GM12878 (cell line): ENCODE measurements at regions not wholly inside any gene's neighbourhood (a gene's known extent, or its start where the extent isn't known, plus 50 kb on each side); places are given as distances from the start of the nearest gene placed in this dataset.

ENCODE experiments used
- ATAC-seq: fragments of 200-7000 bp; cut with Tn5 transposase; 3 replicates; pipeline ENCODE4 v1.9.1; 2020; ENCODE audit warnings: mild to moderate bottlenecking, moderate library complexity
- BruUV-seq: library from RNA; stranded (reverse); fragments of 400-500 nt; replicated peaks from 2 replicates; lab custom pipeline; 2021; lab: Mats Ljungman, UMichigan
- CTCF ChIA-PET: fragments of 300-600 bp; sonication (Branson Sonifier 250); formaldehyde crosslinking; extraction: SDS; loops from one replicate; lab custom pipeline; 2021; ENCODE audit warnings: inconsistent platforms; lab: Yijun Ruan, JAX
- POLR2A ChIA-PET: fragments of 350-600 bp; formaldehyde crosslinking; extraction: SDS; loops from one replicate; lab custom pipeline; 2021; ENCODE audit warnings: inconsistent platforms; lab: Charles Lee
- RAD21 ChIA-PET: fragments of 300-600 bp; sonication (Branson Sonifier 250); formaldehyde crosslinking; loops from one replicate; lab custom pipeline; 2023; ENCODE audit warnings: antibody characterized with exemption; ENCODE audit not compliant: unreplicated experiment; lab: Charles Lee
- SMC1A ChIA-PET: fragments of 300-600 bp; sonication (Branson Sonifier 250); formaldehyde crosslinking; loops from one replicate; lab custom pipeline; 2023; ENCODE audit not compliant: unreplicated experiment, uncharacterized antibody; lab: Charles Lee
- DNase-seq: peaks from one replicate; pipeline ENCODE4 v3.0.0-alpha.2; 2011; ENCODE audit warnings: low read depth, low spot score
- FAIRE-seq: peaks from 3 replicates; lab custom pipeline; 2011; peaks lifted over from hg19 to GRCh38; lab: Jason Lieb, UNC
- H2AFZ ChIP-seq: 2 replicates; pipeline ENCODE4 v1.6.0; 2011; ENCODE audit warnings: low read depth, low read length, control low read depth; ENCODE audit not compliant: control insufficient read depth
- H3K27ac ChIP-seq: 2 replicates; pipeline ENCODE4 v1.5.1; 2011; ENCODE audit warnings: control low read depth; ENCODE audit not compliant: control insufficient read depth, insufficient read depth
- H3K27me3 ChIP-seq, 2 experiments: replicated peaks in 1 of 2; 2 replicates each; pipeline versions ENCODE4 v1.6.0 to v1.6.1; 2011; ENCODE audit warnings: low read length in 1 of 2; ENCODE audit not compliant: control insufficient read depth in 2 of 2, insufficient read depth in 2 of 2
- H3K36me3 ChIP-seq, 2 experiments: 2 replicates each; pipeline ENCODE4 v1.5.1; 2011; ENCODE audit warnings: low read length in 1 of 2; ENCODE audit not compliant: control insufficient read depth in 2 of 2, insufficient read depth in 2 of 2
- H3K4me1 ChIP-seq: 2 replicates; pipeline ENCODE4 v1.6.1; 2011; ENCODE audit warnings: mild to moderate bottlenecking, low read length, moderate library complexity, mixed read lengths; ENCODE audit not compliant: control insufficient read depth, insufficient read depth
- H3K4me2 ChIP-seq: 2 replicates; pipeline ENCODE4 v1.6.0; 2011; ENCODE audit warnings: control low read depth; ENCODE audit not compliant: control insufficient read depth, insufficient read depth
- H3K4me3 ChIP-seq: fragments of 200-600 bp; sonication (generic); 2 replicates; pipeline ENCODE4 v1.5.1; 2016
- H3K79me2 ChIP-seq: 2 replicates; pipeline ENCODE4 v1.6.0; 2011; ENCODE audit warnings: low read length; ENCODE audit not compliant: control insufficient read depth, insufficient read depth
- H3K9ac ChIP-seq: 2 replicates; pipeline ENCODE4 v1.8.0; 2011; ENCODE audit warnings: low read length, control low read depth, mixed read lengths; ENCODE audit not compliant: control insufficient read depth, insufficient read depth
- H3K9me3 ChIP-seq: replicated peaks from 3 replicates; pipeline ENCODE4 v1.5.1; 2011; ENCODE audit warnings: mild to moderate bottlenecking, low read length; ENCODE audit not compliant: control insufficient read depth, insufficient read depth
- H4K20me1 ChIP-seq: 2 replicates; pipeline ENCODE4 v1.6.0; 2011; ENCODE audit not compliant: control insufficient read depth, insufficient read depth
- ATF7 ChIP-seq: fragments of 450-650 bp; IDR thresholded peaks from 2 replicates; pipeline ENCODE4 v1.6.1; 2016; ENCODE audit warnings: low read depth, mild to moderate bottlenecking
- CBFB ChIP-seq: IDR thresholded peaks from 2 replicates; pipeline ENCODE4 v1.6.1; 2016; ENCODE audit warnings: antibody characterized with exemption, low read depth
- CREB1 ChIP-seq: IDR thresholded peaks from 2 replicates; pipeline ENCODE4 v1.6.1; 2012; ENCODE audit warnings: low read depth, mild to moderate bottlenecking, inconsistent platforms
- EGR1 ChIP-seq, 2 experiments: IDR thresholded peaks; 1 replicate in 1 of 2; 2 replicates in 1 of 2; pipeline ENCODE4 v1.6.1; 2011 to 2012; ENCODE audit warnings: low read depth in 2 of 2, low read length in 2 of 2, borderline replicate concordance in 1 of 2, mild to moderate bottlenecking in 1 of 2, moderate library complexity in 1 of 2
- HDAC2 ChIP-seq: fragments of 200-600 bp; sonication (generic); IDR thresholded peaks from 2 replicates; pipeline ENCODE4 v1.6.1; 2017
- KAT2A ChIP-seq: conservative IDR thresholded peaks from 2 replicates; pipeline ENCODE4 v1.6.1; 2011; ENCODE audit warnings: low read depth, low read length; ENCODE audit not compliant: control insufficient read depth
- KDM1A ChIP-seq: fragments of 200-600 bp; sonication (generic); IDR thresholded peaks from 2 replicates; pipeline ENCODE4 v1.6.1; 2016; ENCODE audit warnings: borderline replicate concordance
- MYB ChIP-seq: fragments of 150-350 bp; IDR thresholded peaks from 2 replicates; pipeline ENCODE4 v1.6.1; 2014; ENCODE audit warnings: mild to moderate bottlenecking, low read depth, low read length, borderline replicate concordance
- NFXL1 ChIP-seq: fragments of 450-650 bp; IDR thresholded peaks from 2 replicates; pipeline ENCODE4 v1.6.1; 2017; ENCODE audit warnings: antibody characterized with exemption, mild to moderate bottlenecking, borderline replicate concordance
- PKNOX1 ChIP-seq: fragments of 450-650 bp; IDR thresholded peaks from 2 replicates; pipeline ENCODE4 v1.6.1; 2016; ENCODE audit warnings: mild to moderate bottlenecking
- PML ChIP-seq: IDR thresholded peaks from 2 replicates; pipeline ENCODE4 v1.6.1; 2012; ENCODE audit warnings: low read length, inconsistent platforms
- RCOR1 ChIP-seq: conservative IDR thresholded peaks from 2 replicates; pipeline ENCODE4 v1.6.1; 2012; ENCODE audit warnings: low read depth, low read length, improper control_type of control experiment
- RELB ChIP-seq: fragments of 450-650 bp; IDR thresholded peaks from 2 replicates; pipeline ENCODE4 v1.6.1; 2017; ENCODE audit warnings: low read depth, mild to moderate bottlenecking, moderate library complexity
- TCF12 ChIP-seq: IDR thresholded peaks from 2 replicates; pipeline ENCODE4 v1.6.1; 2011; ENCODE audit warnings: low read depth, mild to moderate bottlenecking, low read length
- WRNIP1 ChIP-seq: IDR thresholded peaks from 2 replicates; pipeline ENCODE4 v1.6.1; 2011; ENCODE audit warnings: low read depth, low read length, improper control_type of control experiment, borderline replicate concordance
- YBX1 ChIP-seq: fragments of 450-650 bp; IDR thresholded peaks from 2 replicates; pipeline ENCODE4 v1.6.1; 2016; ENCODE audit warnings: antibody characterized with exemption
- ZNF384 ChIP-seq: IDR thresholded peaks from 2 replicates; pipeline ENCODE4 v1.6.1; 2012; ENCODE audit warnings: low read depth, mild to moderate bottlenecking, low read length, improper control_type of control experiment, borderline replicate concordance
- ZSCAN29 ChIP-seq: fragments of 450-650 bp; IDR thresholded peaks from 2 replicates; pipeline ENCODE4 v1.6.1; 2017; ENCODE audit warnings: mild to moderate bottlenecking, moderate library complexity
- in situ Hi-C: fragments of 300-500 bp; cut with MboI; formaldehyde crosslinking; loops from 9 replicates; pipeline ENCODE4 v1.14.3; 2018; ENCODE audit warnings: mixed read lengths
- intact Hi-C: fragments of 100-400 bp; cut with micrococcal nuclease; formaldehyde crosslinking; loops from one replicate; pipeline ENCODE4 v1.14.2; 2022; ENCODE audit not compliant: unreplicated experiment
- TF ChIP-seq, protein P1 (sequence below): fragments of 450-650 bp; IDR thresholded peaks from 2 replicates; pipeline ENCODE4 v1.6.1; 2018; ENCODE audit warnings: borderline replicate concordance, mild to moderate bottlenecking; ENCODE audit not compliant: partially characterized antibody
- TF ChIP-seq, protein P2 (sequence below), 3 experiments: IDR thresholded peaks in 2 of 3; conservative IDR thresholded peaks in 1 of 3; 2 replicates each; pipeline ENCODE4 v1.5.1; 2011; ENCODE audit warnings: low read depth in 3 of 3, low read length in 3 of 3, mild to moderate bottlenecking in 3 of 3, control low read depth in 2 of 3, moderate library complexity in 2 of 3, inconsistent platforms in 1 of 3, mixed read lengths in 1 of 3; ENCODE audit not compliant: control insufficient read depth in 2 of 3, insufficient read depth in 1 of 3; ENCODE audit errors: extremely low read depth in 1 of 3

DNA sequence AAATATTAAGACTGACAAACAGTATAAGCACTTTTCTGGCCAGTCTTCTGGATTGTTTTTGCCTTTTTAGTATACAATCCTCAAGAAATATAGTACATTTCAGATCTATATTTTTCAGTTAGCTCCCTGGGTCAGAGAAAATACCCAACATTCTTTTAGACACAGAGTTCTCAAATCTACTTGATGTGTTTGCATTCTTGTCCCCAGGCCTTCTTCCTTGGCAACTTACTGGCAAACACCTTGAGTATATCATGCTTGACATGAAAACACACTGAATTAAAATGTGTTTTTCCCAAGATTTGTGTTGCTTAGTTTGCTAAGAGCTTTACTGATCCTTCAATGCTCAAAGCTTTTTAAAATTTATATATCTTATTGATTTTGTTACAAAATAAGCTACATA is 1413.1 kb upstream of the CDH9 start:
- no TSS peak for BruUV-seq
- H3K4me1 ChIP-seq: no peaks in the 10 kb centered on the region
- H3K27me3 ChIP-seq: no peaks in the 10 kb centered on the region
- POLR2A ChIA-PET: no interaction called here
- H2AFZ ChIP-seq: no peak overlapping the region
- ATAC-seq (no peak), FAIRE-seq (no peak), DNase-seq (no peak)
- intact Hi-C loops: no loop called here
- H3K79me2 ChIP-seq: no peaks in the 10 kb centered on the region
- H3K27ac ChIP-seq: no peak overlapping the region
- no peak overlapping the region for H3K4me3 ChIP-seq
- SMC1A ChIA-PET: interaction anchor here (0.6 to 1.4 kb wide), 5 partner anchors 10 to 631 kb away, joined by 3 read pairs; no protein-coding TSS in a partner anchor
- no peak overlapping the region for H3K9ac ChIP-seq
- in situ Hi-C loops: no loop called here
- RAD21 ChIA-PET: interaction anchor here (1.2 to 1.3 kb wide), 2 partner anchors 9 to 10 kb away, joined by 3 read pairs; no protein-coding TSS in a partner anchor
- no peaks in the 10 kb centered on the region for H4K20me1 ChIP-seq
- CTCF ChIA-PET: interaction anchor here (1.2 to 2.1 kb wide), 2 partner anchors 16 to 22 kb away, joined by 3 to 9 read pairs; no protein-coding TSS in a partner anchor
- no peak overlapping the region for H3K4me2 ChIP-seq
- no peaks in the 10 kb centered on the region for H3K36me3 ChIP-seq
- TF ChIP-seq RCOR1: no peak
- no peak for TF ChIP-seq CREB1
- TF ChIP-seq PML: no peak
- TF ChIP-seq NFXL1: no peak
- no peak for TF ChIP-seq ZNF384
- TF ChIP-seq CBFB: no peak
- no peak for TF ChIP-seq ATF7
- no peak for TF ChIP-seq RELB
- TF ChIP-seq WRNIP1: no peak
- TF ChIP-seq PKNOX1: no peak
- TF ChIP-seq EGR1 (IDR thresholded peaks at IDR 0.05; ENCODE audit: borderline replicate concordance in 1 of 2, low read depth in 2 of 2, low read length in 2 of 2): no peak
- no peak for TF ChIP-seq ZSCAN29
- TF ChIP-seq YBX1: no peak
- no peak for TF ChIP-seq TCF12
- TF ChIP-seq, protein P1, sequence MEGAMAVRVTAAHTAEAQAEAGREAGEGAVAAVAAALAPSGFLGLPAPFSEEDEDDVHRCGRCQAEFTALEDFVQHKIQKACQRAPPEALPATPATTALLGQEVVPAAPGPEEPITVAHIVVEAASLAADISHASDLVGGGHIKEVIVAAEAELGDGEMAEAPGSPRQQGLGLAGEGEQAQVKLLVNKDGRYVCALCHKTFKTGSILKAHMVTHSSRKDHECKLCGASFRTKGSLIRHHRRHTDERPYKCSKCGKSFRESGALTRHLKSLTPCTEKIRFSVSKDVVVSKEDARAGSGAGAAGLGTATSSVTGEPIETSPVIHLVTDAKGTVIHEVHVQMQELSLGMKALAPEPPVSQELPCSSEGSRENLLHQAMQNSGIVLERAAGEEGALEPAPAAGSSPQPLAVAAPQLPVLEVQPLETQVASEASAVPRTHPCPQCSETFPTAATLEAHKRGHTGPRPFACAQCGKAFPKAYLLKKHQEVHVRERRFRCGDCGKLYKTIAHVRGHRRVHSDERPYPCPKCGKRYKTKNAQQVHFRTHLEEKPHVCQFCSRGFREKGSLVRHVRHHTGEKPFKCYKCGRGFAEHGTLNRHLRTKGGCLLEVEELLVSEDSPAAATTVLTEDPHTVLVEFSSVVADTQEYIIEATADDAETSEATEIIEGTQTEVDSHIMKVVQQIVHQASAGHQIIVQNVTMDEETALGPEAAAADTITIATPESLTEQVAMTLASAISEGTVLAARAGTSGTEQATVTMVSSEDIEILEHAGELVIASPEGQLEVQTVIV: no peak
- TF ChIP-seq, protein P2, sequence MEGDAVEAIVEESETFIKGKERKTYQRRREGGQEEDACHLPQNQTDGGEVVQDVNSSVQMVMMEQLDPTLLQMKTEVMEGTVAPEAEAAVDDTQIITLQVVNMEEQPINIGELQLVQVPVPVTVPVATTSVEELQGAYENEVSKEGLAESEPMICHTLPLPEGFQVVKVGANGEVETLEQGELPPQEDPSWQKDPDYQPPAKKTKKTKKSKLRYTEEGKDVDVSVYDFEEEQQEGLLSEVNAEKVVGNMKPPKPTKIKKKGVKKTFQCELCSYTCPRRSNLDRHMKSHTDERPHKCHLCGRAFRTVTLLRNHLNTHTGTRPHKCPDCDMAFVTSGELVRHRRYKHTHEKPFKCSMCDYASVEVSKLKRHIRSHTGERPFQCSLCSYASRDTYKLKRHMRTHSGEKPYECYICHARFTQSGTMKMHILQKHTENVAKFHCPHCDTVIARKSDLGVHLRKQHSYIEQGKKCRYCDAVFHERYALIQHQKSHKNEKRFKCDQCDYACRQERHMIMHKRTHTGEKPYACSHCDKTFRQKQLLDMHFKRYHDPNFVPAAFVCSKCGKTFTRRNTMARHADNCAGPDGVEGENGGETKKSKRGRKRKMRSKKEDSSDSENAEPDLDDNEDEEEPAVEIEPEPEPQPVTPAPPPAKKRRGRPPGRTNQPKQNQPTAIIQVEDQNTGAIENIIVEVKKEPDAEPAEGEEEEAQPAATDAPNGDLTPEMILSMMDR (IDR thresholded peaks at IDR 0.05 in 2 of 3, conservative IDR thresholded peaks at IDR 0.05 in 1 of 3; ENCODE audit: control insufficient read depth in 2 of 3, extremely low read depth in 1 of 3, insufficient read depth in 1 of 3, low read depth in 3 of 3, low read length in 3 of 3): no peak
- TF ChIP-seq MYB: no peak
- TF ChIP-seq KAT2A: no peak
- TF ChIP-seq KDM1A: no peak
- no peak for TF ChIP-seq HDAC2
- no peaks in the 10 kb centered on the region for H3K9me3 ChIP-seq
